Sigmoid colon (tissue), 4 donors: ENCODE measurements at regions not wholly inside any gene's neighbourhood (a gene's known extent, or its start where the extent isn't known, plus 50 kb on each side); places are given as distances from the start of the nearest gene placed in this dataset.

Source experiments
- CTCF ChIP-seq, 4 experiments: fragments of 450-650 bp in 3 of 4; fragments of 200-600 bp in 1 of 4; IDR thresholded peaks; one replicate each; pipeline ENCODE4 v1.5.1; 2016 to 2019; ENCODE audit warnings: antibody characterized with exemption in 4 of 4, mild to moderate bottlenecking in 3 of 4, moderate library complexity in 2 of 4
- POLR2A ChIP-seq, 2 donors: fragments of 450-650 bp; IDR thresholded peaks; one replicate each; pipeline ENCODE4 v1.6.1; 2016; ENCODE audit warnings: antibody characterized with exemption in 2 of 2, mild to moderate bottlenecking in 2 of 2, moderate library complexity in 2 of 2
- POLR2AphosphoS5 ChIP-seq, 4 donors: sonication (generic); formaldehyde crosslinking; IDR thresholded peaks; one replicate each; pipeline ENCODE4 v1.6.1; 2017; ENCODE audit warnings: antibody characterized with exemption in 4 of 4

GRCh38 chr9:103215197-103215596, 220.1 kb downstream of the CYLC2 start:
- no peak for TF ChIP-seq CTCF (IDR thresholded peaks at IDR 0.05)
- no peak for TF ChIP-seq POLR2A (IDR thresholded peaks at IDR 0.05)
- no peak for TF ChIP-seq POLR2AphosphoS5 (IDR thresholded peaks at IDR 0.05)
